ENCODE measurements at regions not wholly inside any gene's neighbourhood (a gene's known extent, or its start where the extent isn't known, plus 50 kb on each side); places are given as distances from the start of the nearest gene placed in this dataset.

GRCh38 chr2:37425408-37425807, 81.0 kb downstream of the QPCT start:
- Mint-ChIP-seq H3K9me3 (no peaks in the 10 kb centered on the region), H3K36me3 (ENCODE audit: low read depth) (no peaks in the 10 kb centered on the region), H3K4me1 (ENCODE audit: low read depth) (no peaks in the 10 kb centered on the region), H3K27me3 (no peaks in the 10 kb centered on the region), H3K27ac (no peak overlapping the region), H3K4me3 (no peak overlapping the region)

- no peaks in the 10 kb centered on the region for H3K27me3 Mint-ChIP-seq
- no peaks in the 10 kb centered on the region for H3K36me3 Mint-ChIP-seq (ENCODE audit: low read depth)
- H3K9me3 Mint-ChIP-seq: no peaks in the 10 kb centered on the region
- no peaks in the 10 kb centered on the region for H3K4me1 Mint-ChIP-seq (ENCODE audit: low read depth)
- H3K27ac Mint-ChIP-seq: no peak overlapping the region
- no peak overlapping the region for H3K4me3 Mint-ChIP-seq
These were observed 82.8 kb downstream of the QPCT start for GRCh38 chr2:37427241-37427640.

- Mint-ChIP-seq H3K27me3 (peaks cover 4% of the 10 kb centered on the region), H3K4me1 (ENCODE audit: low read depth) (no peaks in the 10 kb centered on the region), H3K4me3 (no peak overlapping the region), H3K36me3 (ENCODE audit: low read depth) (no peaks in the 10 kb centered on the region), H3K27ac (no peak overlapping the region), H3K9me3 (no peaks in the 10 kb centered on the region)
These were observed 91.9 kb downstream of the QPCT start for GRCh38 chr2:37436323-37436722.

- no peak overlapping the region for H3K27ac Mint-ChIP-seq
- peaks cover 4% of the 10 kb centered on the region for H3K27me3 Mint-ChIP-seq
- H3K9me3 Mint-ChIP-seq: no peaks in the 10 kb centered on the region
- no peak overlapping the region for H3K4me3 Mint-ChIP-seq
- no peaks in the 10 kb centered on the region for H3K36me3 Mint-ChIP-seq (ENCODE audit: low read depth)
- no peaks in the 10 kb centered on the region for H3K4me1 Mint-ChIP-seq (ENCODE audit: low read depth)
These were observed 94.8 kb downstream of the QPCT start for GRCh38 chr2:37439131-37439642.

GRCh38 chr2:37441055-37441454, 96.6 kb downstream of the QPCT start:
- Mint-ChIP-seq H3K27ac (no peak overlapping the region), H3K27me3 (peaks cover 4% of the 10 kb centered on the region), H3K36me3 (ENCODE audit: low read depth) (no peaks in the 10 kb centered on the region), H3K9me3 (no peaks in the 10 kb centered on the region), H3K4me1 (ENCODE audit: low read depth) (no peaks in the 10 kb centered on the region), H3K4me3 (no peak overlapping the region)

- Mint-ChIP-seq H3K9me3 (no peaks in the 10 kb centered on the region), H3K4me1 (ENCODE audit: low read depth) (no peaks in the 10 kb centered on the region), H3K4me3 (no peak overlapping the region), H3K27ac (no peak overlapping the region), H3K27me3 (no peaks in the 10 kb centered on the region), H3K36me3 (ENCODE audit: low read depth) (no peaks in the 10 kb centered on the region)
These were observed 98.7 kb downstream of the QPCT start for GRCh38 chr2:37443082-37443481.

- Mint-ChIP-seq H3K4me3 (no peak overlapping the region), H3K27ac (no peak overlapping the region), H3K36me3 (ENCODE audit: low read depth) (no peaks in the 10 kb centered on the region), H3K27me3 (no peaks in the 10 kb centered on the region), H3K9me3 (peaks cover 3% of the 10 kb centered on the region), H3K4me1 (ENCODE audit: low read depth) (peaks cover 8% of the 10 kb centered on the region)
These were observed 103.0 kb downstream of the QPCT start for GRCh38 chr2:37447446-37447845.

- Mint-ChIP-seq H3K27me3 (no peaks in the 10 kb centered on the region), H3K4me3 (no peak overlapping the region), H3K4me1 (ENCODE audit: low read depth) (peaks cover 15% of the 10 kb centered on the region), H3K36me3 (ENCODE audit: low read depth) (no peaks in the 10 kb centered on the region), H3K9me3 (peaks cover 4% of the 10 kb centered on the region), H3K27ac (no peak overlapping the region)
These were observed 104.1 kb downstream of the QPCT start for GRCh38 chr2:37448342-37449120.

- peaks cover 16% of the 10 kb centered on the region for H3K4me1 Mint-ChIP-seq (ENCODE audit: low read depth)
- H3K27ac Mint-ChIP-seq: no peak overlapping the region
- H3K36me3 Mint-ChIP-seq (ENCODE audit: low read depth): no peaks in the 10 kb centered on the region
These were observed 105.4 kb downstream of the QPCT start for GRCh38 chr2:37449761-37450296.

GRCh38 chr2:37453027-37453426, 108.6 kb downstream of the QPCT start:
- peaks cover 4% of the 10 kb centered on the region for H3K9me3 Mint-ChIP-seq
- no peaks in the 10 kb centered on the region for H3K27me3 Mint-ChIP-seq
- peaks cover 46% of the 10 kb centered on the region for H3K4me1 Mint-ChIP-seq (ENCODE audit: low read depth)
- no peaks in the 10 kb centered on the region for H3K36me3 Mint-ChIP-seq (ENCODE audit: low read depth)
- no peak overlapping the region for H3K4me3 Mint-ChIP-seq
- peak overlapping the region; percentile 42 for H3K27ac Mint-ChIP-seq

More at GRCh38 chr2:37449761-37450296, 105.4 kb downstream of the QPCT start:
- Mint-ChIP-seq H3K27me3 (no peaks in the 10 kb centered on the region), H3K9me3 (peaks cover 4% of the 10 kb centered on the region), H3K4me3 (no peak overlapping the region)

- Mint-ChIP-seq H3K9me3 (peaks cover 4% of the 10 kb centered on the region), H3K4me3 (no peak overlapping the region), H3K4me1 (ENCODE audit: low read depth) (peaks cover 58% of the 10 kb centered on the region), H3K27me3 (no peaks in the 10 kb centered on the region), H3K36me3 (ENCODE audit: low read depth) (no peaks in the 10 kb centered on the region), H3K27ac (no peak overlapping the region)
These were observed 110.7 kb downstream of the QPCT start for GRCh38 chr2:37454851-37455762.

GRCh38 chr2:37456479-37456878, 112.0 kb downstream of the QPCT start:
- Mint-ChIP-seq H3K4me1 (ENCODE audit: low read depth) (peaks cover 64% of the 10 kb centered on the region), H3K4me3 (peak overlapping the region; percentile 9), H3K27ac (peak overlapping the region; percentile 62), H3K27me3 (no peaks in the 10 kb centered on the region), H3K36me3 (ENCODE audit: low read depth) (no peaks in the 10 kb centered on the region), H3K9me3 (peaks cover 4% of the 10 kb centered on the region)

- H3K9me3 Mint-ChIP-seq: peaks cover under 1% of the 10 kb centered on the region
- H3K27me3 Mint-ChIP-seq: no peaks in the 10 kb centered on the region
- H3K27ac Mint-ChIP-seq: no peak overlapping the region
- H3K36me3 Mint-ChIP-seq (ENCODE audit: low read depth): no peaks in the 10 kb centered on the region
- no peak overlapping the region for H3K4me3 Mint-ChIP-seq
- peaks cover 60% of the 10 kb centered on the region for H3K4me1 Mint-ChIP-seq (ENCODE audit: low read depth)
These were observed 113.0 kb downstream of the QPCT start for GRCh38 chr2:37457401-37457901.

GRCh38 chr2:37458133-37458532, 113.7 kb downstream of the QPCT start:
- H3K9me3 Mint-ChIP-seq: no peaks in the 10 kb centered on the region
- no peak overlapping the region for H3K4me3 Mint-ChIP-seq
- no peaks in the 10 kb centered on the region for H3K27me3 Mint-ChIP-seq
- H3K27ac Mint-ChIP-seq: no peak overlapping the region
- peaks cover 54% of the 10 kb centered on the region for H3K4me1 Mint-ChIP-seq (ENCODE audit: low read depth)
- no peaks in the 10 kb centered on the region for H3K36me3 Mint-ChIP-seq (ENCODE audit: low read depth)
